ENCODE measurements at regions not wholly inside any gene's neighbourhood (a gene's known extent, or its start where the extent isn't known, plus 50 kb on each side); places are given as distances from the start of the nearest gene placed in this dataset.

GRCh38 chr5:61802456-61802855 is 470.4 kb downstream of the ZSWIM6 start:
- DNase-seq: no peak
- intact Hi-C loops (cut with DNase I): no loop called here
- ATAC-seq (ENCODE audit: poor library complexity): no peak

GRCh38 chr5:61805101-61805500 is 473.0 kb downstream of the ZSWIM6 start:
- intact Hi-C loops (cut with DNase I): no loop called here
- DNase-seq (no peak), ATAC-seq (ENCODE audit: poor library complexity) (no peak)

DNA sequence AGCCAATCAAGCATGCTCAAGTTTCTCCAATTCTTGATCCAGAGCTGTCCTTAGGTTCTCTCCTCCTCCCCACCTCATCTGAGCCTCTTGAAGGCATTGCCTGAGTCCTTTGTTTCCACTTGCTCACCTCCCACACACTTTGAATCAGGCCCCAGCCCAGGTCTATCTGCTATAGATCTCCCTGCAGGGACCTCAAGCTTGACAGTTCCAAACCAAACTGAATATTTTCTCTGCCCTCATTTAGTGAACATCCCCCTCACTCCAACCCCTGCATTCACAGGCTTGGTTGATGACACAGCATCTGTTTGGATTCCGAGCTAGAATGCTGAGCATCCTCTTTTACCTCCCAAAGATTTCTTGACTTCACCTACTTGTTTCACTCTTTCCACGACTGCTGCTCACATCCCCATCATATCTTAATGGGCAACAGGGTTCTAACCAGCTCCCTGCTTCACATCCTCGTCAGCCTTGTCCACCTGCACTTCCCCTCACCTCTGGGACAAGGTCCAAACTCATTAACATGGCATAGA is 474.5 kb downstream of the ZSWIM6 start:
- intact Hi-C loops (cut with DNase I): no loop called here
- ATAC-seq (ENCODE audit: poor library complexity) (no peak), DNase-seq (no peak)

GRCh38 chr5:61808091-61808490 is 476.0 kb downstream of the ZSWIM6 start:
- ATAC-seq (ENCODE audit: poor library complexity) (no peak), DNase-seq (no peak)
- intact Hi-C loops (cut with DNase I): no loop called here

DNA sequence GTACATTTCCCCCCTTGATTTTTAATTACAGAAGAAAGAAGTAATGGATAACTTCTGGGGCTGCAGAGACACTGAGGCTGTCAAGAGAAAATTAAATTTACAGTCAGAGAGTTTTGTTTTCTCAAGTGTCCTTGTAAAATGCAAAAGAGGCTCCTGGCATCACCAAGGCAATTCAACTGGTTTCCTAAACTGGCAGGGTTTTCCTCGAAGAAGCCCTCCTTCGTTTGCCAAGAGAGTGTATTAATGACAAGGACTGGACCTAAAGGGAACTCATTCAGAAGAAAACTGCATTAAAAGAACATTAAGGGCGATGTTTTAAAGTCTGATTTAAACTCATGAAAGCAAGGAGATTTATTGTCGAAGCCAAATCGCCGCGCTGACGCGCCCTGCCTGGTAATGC is 476.9 kb downstream of the ZSWIM6 start:
- ATAC-seq (ENCODE audit: poor library complexity) (no peak), DNase-seq (no peak)
- intact Hi-C loops (cut with DNase I): no loop called here

GRCh38 chr5:61809651-61810050 is 477.6 kb downstream of the ZSWIM6 start:
- intact Hi-C loops (cut with DNase I): no loop called here
- no peak for ATAC-seq (ENCODE audit: poor library complexity)
- DNase-seq: no peak

DNA sequence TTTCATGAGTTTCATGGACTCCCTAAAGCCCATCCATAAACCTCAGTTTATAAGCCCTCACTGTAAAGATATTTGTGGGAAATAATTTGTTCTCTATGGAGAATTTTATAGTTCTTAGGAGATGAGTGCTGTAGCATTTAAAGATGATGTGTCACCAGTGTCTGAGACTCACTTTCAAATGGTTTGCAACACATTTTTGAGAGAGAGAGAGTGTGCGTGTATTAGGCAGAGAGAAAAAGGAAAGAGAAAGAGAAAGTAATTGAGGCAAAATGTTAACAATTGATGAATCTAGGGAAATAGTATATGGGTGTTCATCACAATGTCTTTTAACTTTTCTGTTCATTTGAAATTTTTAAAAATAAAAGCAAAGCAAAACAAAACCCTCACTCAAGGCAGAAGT is 479.0 kb downstream of the ZSWIM6 start:
- ATAC-seq (ENCODE audit: poor library complexity): no peak
- intact Hi-C loops (cut with DNase I): no loop called here
- DNase-seq: no peak

DNA sequence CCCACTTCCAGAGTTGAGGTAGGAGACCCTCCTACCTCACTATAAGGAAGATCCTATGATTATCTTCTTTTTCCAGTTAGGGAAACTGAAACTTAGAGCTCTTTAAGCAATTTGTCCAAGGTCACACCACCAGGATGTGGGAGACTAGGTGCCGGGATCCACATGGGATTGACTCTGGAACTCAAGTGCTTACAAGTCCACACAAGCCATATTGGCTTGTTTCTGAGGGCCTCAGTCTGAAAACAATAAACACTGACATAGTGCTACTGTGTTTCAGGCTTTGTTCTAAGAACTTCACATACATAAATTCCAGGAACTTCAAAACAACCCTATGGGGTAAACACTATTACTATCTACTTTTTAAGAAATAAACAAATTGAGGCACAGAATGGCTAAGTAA is 481.3 kb downstream of the ZSWIM6 start:
- ATAC-seq (ENCODE audit: poor library complexity) (no peak), DNase-seq (no peak)
- intact Hi-C loops (cut with DNase I): no loop called here

- DNase-seq: no peak
- no peak for ATAC-seq (ENCODE audit: poor library complexity)
- intact Hi-C loops (cut with DNase I): no loop called here
These were observed 483.3 kb downstream of the ZSWIM6 start for GRCh38 chr5:61815339-61815738.

GRCh38 chr5:61816146-61816545 is 484.1 kb downstream of the ZSWIM6 start:
- intact Hi-C loops (cut with DNase I): no loop called here
- ATAC-seq (ENCODE audit: poor library complexity): no peak
- no peak for DNase-seq

DNA sequence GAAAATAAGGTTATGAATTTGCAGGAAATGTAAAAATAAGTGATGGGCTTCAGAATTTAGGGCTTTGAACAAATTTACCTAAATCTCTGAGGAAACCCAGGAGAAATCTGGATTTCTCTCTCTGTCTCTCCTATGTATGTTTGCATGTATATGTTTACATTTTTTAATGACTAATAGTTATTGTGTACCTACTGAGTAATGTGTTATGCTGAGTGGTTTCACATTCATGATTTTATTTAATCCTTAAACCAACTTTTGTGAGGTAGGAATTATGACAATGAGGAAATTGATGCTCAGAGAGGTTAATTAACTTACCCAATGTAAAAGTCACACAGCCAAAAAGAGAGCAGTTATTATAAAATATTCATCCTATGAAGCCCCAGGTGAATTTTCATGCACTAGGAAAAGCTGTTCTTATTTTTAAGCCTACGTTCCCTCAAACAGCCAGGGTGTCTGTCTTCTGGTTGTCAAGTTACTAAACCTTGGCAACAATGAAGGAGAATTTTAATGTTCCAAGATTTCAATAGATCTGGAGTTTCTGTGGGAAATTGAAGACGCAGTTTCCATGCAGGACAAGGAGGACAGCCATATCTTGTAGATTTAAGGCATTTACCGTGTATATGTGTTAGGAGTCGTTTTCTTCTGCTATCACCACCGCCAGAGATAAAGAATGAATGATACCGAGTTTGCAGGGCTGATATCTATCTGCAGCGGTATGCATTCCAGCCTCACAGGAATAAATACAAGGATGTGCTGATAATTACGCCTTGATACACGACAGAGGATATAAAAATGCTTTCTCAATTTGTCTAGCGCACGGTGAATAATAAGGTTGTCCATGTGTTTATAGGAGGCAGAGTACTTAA is 484.8 kb downstream of the ZSWIM6 start:
- intact Hi-C loops (cut with DNase I): no loop called here
- DNase-seq: no peak
- no peak for ATAC-seq (ENCODE audit: poor library complexity)

GRCh38 chr5:61817472-61818326 is 485.6 kb downstream of the ZSWIM6 start:
- DNase-seq (peak; percentile 53), ATAC-seq (ENCODE audit: poor library complexity) (peak; percentile 74)
- intact Hi-C loops (cut with DNase I): no loop called here

DNA sequence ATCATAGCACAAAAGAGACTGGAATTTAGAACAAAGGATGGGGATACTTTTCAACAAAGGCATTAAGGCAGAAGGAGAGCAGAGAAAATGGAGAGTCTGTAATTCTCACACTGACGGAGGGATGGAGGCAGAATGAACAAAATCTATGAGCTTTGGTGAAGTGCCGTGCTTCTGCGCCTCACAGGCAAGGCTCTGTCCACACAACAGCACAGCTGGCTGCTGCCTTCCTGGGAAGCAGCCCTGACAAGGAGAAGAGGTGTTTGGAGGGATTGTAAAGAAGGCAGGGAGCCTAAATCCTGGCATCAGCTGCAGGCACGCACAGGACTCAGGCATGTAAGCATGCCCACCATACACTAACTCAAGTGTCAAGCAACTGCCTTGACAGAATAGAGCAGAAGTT is 485.2 kb upstream of the KIF2A start:
- intact Hi-C loops (cut with DNase I): no loop called here
- ATAC-seq (ENCODE audit: poor library complexity) (no peak), DNase-seq (no peak)

DNA sequence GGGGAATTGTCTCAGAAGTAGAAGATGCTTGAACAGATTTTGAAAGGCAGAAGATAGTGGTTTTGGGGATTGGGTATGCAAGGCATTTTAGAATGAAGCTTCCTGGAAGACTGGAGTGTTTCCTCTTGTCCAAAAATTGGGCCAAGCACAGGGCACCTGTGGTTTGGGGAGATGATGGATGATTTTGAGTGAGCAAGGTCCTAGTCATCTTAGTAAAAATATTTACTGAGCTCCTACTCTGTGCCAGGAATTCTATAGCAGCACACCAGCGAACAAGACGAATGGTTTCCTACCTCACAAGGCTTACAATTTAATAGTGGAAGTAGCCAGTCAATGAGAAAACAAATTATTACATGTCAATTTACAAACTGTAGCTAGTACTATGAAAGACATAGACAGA is 484.4 kb upstream of the KIF2A start:
- intact Hi-C loops (cut with DNase I): no loop called here
- ATAC-seq (ENCODE audit: poor library complexity) (no peak), DNase-seq (no peak)

DNA sequence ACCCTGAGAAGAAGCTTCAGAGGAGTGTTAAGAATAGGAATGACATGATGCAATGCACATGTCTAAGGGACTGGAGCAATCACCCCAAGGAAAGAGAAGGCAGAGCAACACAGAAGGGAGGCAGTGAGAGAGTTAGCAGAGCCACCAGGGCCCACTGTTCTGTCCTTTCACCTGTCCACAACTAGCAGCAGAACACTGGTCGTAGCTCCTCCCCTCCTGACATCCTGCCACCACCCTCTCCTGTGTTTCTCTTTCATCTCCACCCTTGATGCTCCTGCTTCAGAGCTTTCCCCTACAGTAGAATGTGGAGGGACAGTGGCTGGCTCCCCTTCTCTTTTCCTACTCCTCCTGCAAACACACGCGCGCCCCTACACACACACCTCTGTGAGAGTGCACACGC is 483.4 kb upstream of the KIF2A start:
- no peak for DNase-seq
- intact Hi-C loops (cut with DNase I): no loop called here
- no peak for ATAC-seq (ENCODE audit: poor library complexity)

- DNase-seq (no peak), ATAC-seq (ENCODE audit: poor library complexity) (no peak)
- intact Hi-C loops (cut with DNase I): no loop called here
These were observed 482.9 kb upstream of the KIF2A start for GRCh38 chr5:61823065-61823464.

DNA sequence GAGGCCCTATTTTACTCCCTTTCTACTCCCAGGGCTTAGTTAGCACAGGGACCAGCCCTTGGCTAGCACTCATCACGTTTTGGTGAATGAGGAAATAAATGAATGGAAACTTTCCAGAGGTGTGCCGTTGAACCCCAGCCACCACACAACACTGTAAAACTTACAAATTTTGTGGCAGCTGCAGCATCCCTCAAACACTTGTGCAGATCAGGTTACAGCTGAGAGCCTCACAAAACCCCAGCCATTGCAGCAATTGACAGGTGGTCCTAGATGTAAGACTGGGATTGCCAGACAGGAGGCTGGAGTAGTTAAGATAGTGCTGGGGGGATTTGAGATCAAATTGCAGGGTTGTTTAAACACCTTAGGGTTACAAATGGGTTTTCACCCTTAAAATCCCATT is 482.2 kb upstream of the KIF2A start:
- no peak for DNase-seq
- intact Hi-C loops (cut with DNase I): no loop called here
- ATAC-seq (ENCODE audit: poor library complexity): no peak

GRCh38 chr5:61824396-61824795 is 481.6 kb upstream of the KIF2A start:
- DNase-seq (no peak), ATAC-seq (ENCODE audit: poor library complexity) (no peak)
- intact Hi-C loops (cut with DNase I): no loop called here

DNA sequence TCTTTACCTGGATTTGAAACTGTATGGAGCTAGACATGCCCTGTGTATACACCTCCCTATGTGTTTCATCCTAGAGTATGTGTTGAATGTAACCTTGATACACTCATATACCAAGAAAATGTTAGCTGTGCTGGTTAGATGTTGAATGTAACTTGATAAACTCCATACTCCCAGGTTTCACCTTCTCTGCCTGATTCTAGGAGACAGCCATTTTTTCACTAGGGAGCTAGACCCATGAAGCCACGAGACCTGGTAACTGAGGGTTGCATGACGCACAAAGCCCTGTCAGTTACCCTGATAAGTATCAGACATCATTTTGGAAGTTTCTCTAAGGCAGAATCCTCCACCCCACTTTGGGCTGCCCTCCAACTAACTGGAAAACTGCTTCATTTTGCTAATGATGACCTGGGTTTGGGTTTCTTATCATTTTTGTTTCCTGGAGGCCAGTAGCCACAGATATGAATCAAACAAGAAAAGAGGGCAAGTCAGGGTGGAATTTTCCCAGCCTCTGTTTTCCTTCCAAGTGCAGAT is 478.5 kb upstream of the KIF2A start:
- no peak for DNase-seq
- intact Hi-C loops (cut with DNase I): no loop called here
- ATAC-seq (ENCODE audit: poor library complexity): no peak

GRCh38 chr5:61828856-61829255 is 477.1 kb upstream of the KIF2A start:
- no peak for ATAC-seq (ENCODE audit: poor library complexity)
- DNase-seq: no peak
- intact Hi-C loops (cut with DNase I): no loop called here

Data from Right ventricle myocardium superior (tissue), 1 donor.